ENCODE measurements at regions not wholly inside any gene's neighbourhood (a gene's known extent, or its start where the extent isn't known, plus 50 kb on each side); places are given as distances from the start of the nearest gene placed in this dataset.
"Not testable (repeated sequence)": the region's sequence is repeated elsewhere in the genome, so short reads cannot be mapped to it uniquely, and the experiment has no call there.

DNA sequence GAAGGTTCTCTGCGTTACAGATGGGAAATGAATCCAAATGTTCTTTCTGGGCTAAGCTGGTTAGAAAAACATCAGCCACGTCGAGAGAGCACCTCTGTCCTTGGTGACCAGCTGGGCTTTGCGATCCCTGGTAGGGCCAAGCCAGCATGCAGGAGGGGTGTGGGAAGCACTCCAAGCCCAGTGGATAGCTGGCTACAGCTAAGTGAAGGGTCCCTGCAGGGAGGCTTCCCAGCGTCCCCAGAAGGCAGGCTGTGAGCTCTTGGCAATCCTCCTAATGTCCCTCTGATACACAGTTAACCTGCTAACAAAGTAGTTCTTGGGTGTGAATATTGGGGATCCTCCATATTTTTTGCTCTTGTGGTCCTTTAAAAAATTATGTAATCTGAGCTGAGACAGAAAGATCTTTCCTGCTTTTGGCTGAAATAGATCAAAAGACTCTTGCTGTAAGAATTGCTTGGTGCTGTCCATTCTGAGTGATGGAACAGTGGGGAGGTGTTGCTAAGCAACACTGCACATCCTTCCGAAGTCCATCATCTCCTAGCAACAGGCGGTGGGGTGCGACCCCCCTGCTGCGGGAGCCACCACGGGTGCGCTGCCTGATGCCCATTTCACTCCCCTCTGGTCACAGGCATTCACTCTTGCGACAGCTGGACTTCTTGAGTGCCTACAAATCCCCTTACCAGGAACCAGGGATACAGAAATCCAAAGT lies 88.5 kb upstream of the UXS1 start:
- no peak overlapping the region for H3K27ac ChIP-seq
- intact Hi-C loops (cut with DNase I; ENCODE audit: low total_unique reads): no loop called here
- no peak for TF ChIP-seq POLR2AphosphoS5 (IDR thresholded peaks at IDR 0.05)
- TF ChIP-seq, protein P1, sequence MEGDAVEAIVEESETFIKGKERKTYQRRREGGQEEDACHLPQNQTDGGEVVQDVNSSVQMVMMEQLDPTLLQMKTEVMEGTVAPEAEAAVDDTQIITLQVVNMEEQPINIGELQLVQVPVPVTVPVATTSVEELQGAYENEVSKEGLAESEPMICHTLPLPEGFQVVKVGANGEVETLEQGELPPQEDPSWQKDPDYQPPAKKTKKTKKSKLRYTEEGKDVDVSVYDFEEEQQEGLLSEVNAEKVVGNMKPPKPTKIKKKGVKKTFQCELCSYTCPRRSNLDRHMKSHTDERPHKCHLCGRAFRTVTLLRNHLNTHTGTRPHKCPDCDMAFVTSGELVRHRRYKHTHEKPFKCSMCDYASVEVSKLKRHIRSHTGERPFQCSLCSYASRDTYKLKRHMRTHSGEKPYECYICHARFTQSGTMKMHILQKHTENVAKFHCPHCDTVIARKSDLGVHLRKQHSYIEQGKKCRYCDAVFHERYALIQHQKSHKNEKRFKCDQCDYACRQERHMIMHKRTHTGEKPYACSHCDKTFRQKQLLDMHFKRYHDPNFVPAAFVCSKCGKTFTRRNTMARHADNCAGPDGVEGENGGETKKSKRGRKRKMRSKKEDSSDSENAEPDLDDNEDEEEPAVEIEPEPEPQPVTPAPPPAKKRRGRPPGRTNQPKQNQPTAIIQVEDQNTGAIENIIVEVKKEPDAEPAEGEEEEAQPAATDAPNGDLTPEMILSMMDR (IDR thresholded peaks at IDR 0.05): no peak
- no peak for TF ChIP-seq POLR2A (IDR thresholded peaks at IDR 0.05)
- no peaks in the 10 kb centered on the region for H3K9me3 ChIP-seq
- H3K27me3 ChIP-seq: no peaks in the 10 kb centered on the region
- no peaks in the 10 kb centered on the region for H3K36me3 ChIP-seq
- DNase-seq (ENCODE audit: low spot score in 2 of 2): no peak
- H3K4me1 ChIP-seq: no peaks in the 10 kb centered on the region
- no peak overlapping the region for H3K4me3 ChIP-seq

DNA sequence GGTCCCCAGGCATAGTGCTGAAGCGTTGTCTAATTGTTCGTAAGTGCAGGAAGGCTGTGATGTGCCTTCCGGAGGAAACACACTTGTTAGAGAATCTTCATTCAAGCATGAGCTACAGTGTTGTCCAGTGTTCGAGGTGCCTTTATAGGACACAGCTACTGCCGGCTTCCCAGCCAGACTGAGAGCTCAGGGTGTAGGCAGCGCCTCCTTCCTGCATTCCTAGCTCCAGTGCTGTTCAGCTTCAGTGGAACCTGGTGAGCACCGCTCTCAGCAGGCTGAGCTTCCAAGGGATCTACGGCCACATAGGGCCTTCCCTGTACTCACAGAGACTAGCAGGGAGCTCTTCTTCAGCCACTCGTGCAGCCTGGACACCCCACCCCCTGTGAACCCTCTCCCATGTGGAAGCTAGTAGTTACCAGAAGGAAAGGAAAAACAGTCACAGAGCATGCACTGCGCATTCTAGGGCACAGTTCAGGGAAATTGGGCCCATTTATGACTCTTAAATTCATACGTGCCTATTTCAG lies 87.9 kb upstream of the UXS1 start:
- H3K36me3 ChIP-seq; H3K27me3 ChIP-seq; H3K27ac ChIP-seq; H3K9me3 ChIP-seq; H3K4me3 ChIP-seq; H3K4me1 ChIP-seq; DNase-seq (ENCODE audit: low spot score in 2 of 2); intact Hi-C loops (cut with DNase I; ENCODE audit: low total_unique reads): not testable (repeated sequence)

DNA sequence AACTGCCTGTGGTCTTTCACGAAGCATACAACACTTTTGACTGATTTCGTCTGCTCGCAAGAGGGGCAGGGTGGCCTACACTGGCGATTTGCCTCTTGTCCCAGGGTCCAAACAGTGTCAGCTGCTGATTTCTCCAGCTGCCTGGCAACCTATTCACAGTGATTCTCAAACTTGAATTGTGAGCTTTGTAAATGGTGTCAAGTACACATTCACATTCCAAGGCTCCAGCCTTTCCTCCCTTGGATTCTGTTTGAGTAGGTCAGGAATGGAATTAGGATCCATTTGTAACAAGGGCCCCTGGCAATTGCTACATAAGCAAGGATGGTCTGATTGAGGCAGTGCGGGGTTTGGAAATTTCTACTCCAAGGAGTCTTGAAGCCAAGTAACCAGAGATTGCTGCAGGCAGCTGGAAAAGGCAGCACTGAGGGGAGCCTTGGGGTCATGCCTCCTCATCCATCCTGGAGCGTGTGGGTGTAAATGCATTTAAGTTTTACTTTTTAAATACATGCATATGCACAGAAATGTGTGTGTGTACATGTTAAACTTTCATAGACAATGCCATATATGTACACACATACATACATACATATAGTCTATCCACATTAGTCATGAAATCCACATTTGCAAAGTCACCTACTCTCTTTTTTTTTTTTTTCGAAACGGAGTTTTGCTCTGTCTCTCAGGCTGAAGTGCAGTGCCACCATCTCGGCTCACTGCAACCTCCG lies 86.8 kb upstream of the UXS1 start:
- Histone ChIP-seq H3K4me3 (no peak overlapping the region), H3K4me1 (no peaks in the 10 kb centered on the region), H3K27ac (no peak overlapping the region), H3K9me3 (no peaks in the 10 kb centered on the region), H3K27me3 (no peaks in the 10 kb centered on the region), H3K36me3 (no peaks in the 10 kb centered on the region)
- TF ChIP-seq, protein P1 (IDR thresholded peaks at IDR 0.05): no peak
- TF ChIP-seq POLR2A (IDR thresholded peaks at IDR 0.05) (no peak), POLR2AphosphoS5 (IDR thresholded peaks at IDR 0.05) (no peak)
- DNase-seq (ENCODE audit: low spot score in 2 of 2): no peak
- intact Hi-C loops (cut with DNase I; ENCODE audit: low total_unique reads): no loop called here

DNA sequence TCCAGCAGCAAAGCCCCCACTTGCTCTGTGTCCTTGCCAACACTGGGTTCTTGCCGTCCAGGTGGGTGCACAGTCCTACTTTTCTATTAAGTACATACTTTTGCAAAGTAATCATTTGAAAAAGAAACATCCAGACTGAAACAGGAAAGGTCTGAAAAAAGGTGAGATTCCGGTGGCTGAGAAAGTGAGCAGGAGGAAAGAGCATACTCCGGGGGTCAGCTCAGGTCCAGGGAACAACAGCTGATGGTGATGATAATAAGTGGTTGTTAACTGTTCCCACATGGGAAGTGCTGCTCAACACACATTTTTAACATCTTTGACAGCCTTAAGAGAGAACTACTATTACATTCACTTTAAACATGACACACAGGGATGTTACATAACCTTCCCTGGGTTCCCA lies 86.1 kb upstream of the UXS1 start:
- H3K4me3 ChIP-seq: no peak overlapping the region
- H3K27me3 ChIP-seq: no peaks in the 10 kb centered on the region

DNA sequence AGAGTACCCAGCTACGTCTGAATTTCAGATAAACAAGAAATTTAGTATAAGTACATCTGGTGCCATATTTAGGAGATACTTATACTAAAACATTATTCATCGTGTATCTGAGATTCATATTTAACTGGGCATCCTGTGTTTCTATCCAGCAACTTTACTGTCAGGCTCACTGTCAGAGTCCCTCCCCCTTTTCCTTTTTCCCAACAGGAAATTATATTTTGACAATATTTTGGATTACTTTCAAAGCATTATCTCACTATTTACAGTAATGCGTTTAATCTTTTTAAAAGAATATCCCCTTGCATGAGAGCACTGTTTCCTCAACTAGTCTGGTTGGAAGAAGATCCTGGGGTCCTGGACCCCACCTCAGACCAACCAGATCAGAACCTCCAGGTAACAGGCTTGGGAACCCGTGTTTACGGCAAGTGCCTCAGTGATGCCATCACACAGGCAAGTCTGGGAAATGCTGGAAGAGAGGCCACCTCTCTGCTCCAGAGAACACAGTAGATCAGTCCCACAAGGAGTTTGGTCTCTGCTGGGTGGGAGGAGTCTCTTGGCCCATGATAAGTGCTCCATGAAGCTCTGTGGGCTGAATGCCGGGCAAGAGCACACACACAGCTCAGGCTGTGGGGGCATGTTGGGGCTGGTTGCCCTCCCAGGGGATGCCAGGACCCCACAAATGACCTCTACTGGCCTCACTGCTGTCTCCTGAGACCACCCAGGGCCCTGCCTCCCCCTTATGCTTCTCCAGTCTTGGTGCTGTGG lies 84.2 kb upstream of the UXS1 start:
- no peaks in the 10 kb centered on the region for H3K4me1 ChIP-seq
- DNase-seq (ENCODE audit: low spot score in 2 of 2): no peak
- H3K36me3 ChIP-seq: no peaks in the 10 kb centered on the region
- H3K9me3 ChIP-seq: no peaks in the 10 kb centered on the region
- H3K27me3 ChIP-seq: no peaks in the 10 kb centered on the region
- H3K4me3 ChIP-seq: no peak overlapping the region
- no peak overlapping the region for H3K27ac ChIP-seq
- TF ChIP-seq POLR2AphosphoS5 (IDR thresholded peaks at IDR 0.05) (no peak), POLR2A (IDR thresholded peaks at IDR 0.05) (no peak)
- TF ChIP-seq, protein P1 (IDR thresholded peaks at IDR 0.05): no peak
- intact Hi-C loops (cut with DNase I; ENCODE audit: low total_unique reads): no loop called here

More for the DNA sequence above, 86.1 kb upstream of the UXS1 start:
- H3K27ac ChIP-seq: no peak overlapping the region
- H3K36me3 ChIP-seq: no peaks in the 10 kb centered on the region
- H3K4me1 ChIP-seq: no peaks in the 10 kb centered on the region
- TF ChIP-seq, protein P1 (IDR thresholded peaks at IDR 0.05): no peak
- TF ChIP-seq POLR2A (IDR thresholded peaks at IDR 0.05) (no peak), POLR2AphosphoS5 (IDR thresholded peaks at IDR 0.05) (no peak)
- H3K9me3 ChIP-seq: no peaks in the 10 kb centered on the region
- DNase-seq (ENCODE audit: low spot score in 2 of 2): no peak
- intact Hi-C loops (cut with DNase I; ENCODE audit: low total_unique reads): no loop called here
